Endothelial cell of umbilical vein (primary cell): ENCODE measurements at regions not wholly inside any gene's neighbourhood (a gene's known extent, or its start where the extent isn't known, plus 50 kb on each side); places are given as distances from the start of the nearest gene placed in this dataset.

Source experiments
- EZH2 ChIP-seq: IDR thresholded peaks from 2 replicates; pipeline ENCODE4 v1.6.1; 2012; ENCODE audit warnings: borderline replicate concordance, low read depth, mild to moderate bottlenecking, moderate library complexity, low read length, inconsistent platforms; ENCODE audit not compliant: severe bottlenecking
- GATA2 ChIP-seq: IDR thresholded peaks from 2 replicates; pipeline ENCODE4 v1.7.0; 2011; ENCODE audit warnings: low read depth, mild to moderate bottlenecking, moderate library complexity, mixed read lengths, low read length; ENCODE audit not compliant: insufficient read length, insufficient read depth
- POLR2A ChIP-seq: IDR thresholded peaks from 2 replicates; pipeline ENCODE4 v1.6.1; 2012; ENCODE audit warnings: low read depth, mild to moderate bottlenecking, control low read depth, low read length
- POLR2AphosphoS5 ChIP-seq: IDR thresholded peaks from 2 replicates; pipeline ENCODE4 v1.6.1; 2012; ENCODE audit warnings: low read depth, mild to moderate bottlenecking, control low read depth, low read length, moderate library complexity; ENCODE audit not compliant: insufficient read depth
- TF ChIP-seq, protein P1 (sequence below), 2 donors: IDR thresholded peaks; 1 replicate in 1 of 2; 2 replicates in 1 of 2; pipeline ENCODE4 v1.5.1; 2011; ENCODE audit warnings: low read length in 2 of 2, mild to moderate bottlenecking in 2 of 2, moderate library complexity in 2 of 2, control low read depth in 1 of 2, inconsistent platforms in 1 of 2, low read depth in 1 of 2; ENCODE audit not compliant: insufficient read depth in 1 of 2; ENCODE audit errors: extremely low read depth in 1 of 2
- TF ChIP-seq, protein P2 (sequence below): IDR thresholded peaks from 2 replicates; pipeline ENCODE4 v1.6.1; 2011; ENCODE audit not compliant: insufficient read depth, insufficient read length

DNA sequence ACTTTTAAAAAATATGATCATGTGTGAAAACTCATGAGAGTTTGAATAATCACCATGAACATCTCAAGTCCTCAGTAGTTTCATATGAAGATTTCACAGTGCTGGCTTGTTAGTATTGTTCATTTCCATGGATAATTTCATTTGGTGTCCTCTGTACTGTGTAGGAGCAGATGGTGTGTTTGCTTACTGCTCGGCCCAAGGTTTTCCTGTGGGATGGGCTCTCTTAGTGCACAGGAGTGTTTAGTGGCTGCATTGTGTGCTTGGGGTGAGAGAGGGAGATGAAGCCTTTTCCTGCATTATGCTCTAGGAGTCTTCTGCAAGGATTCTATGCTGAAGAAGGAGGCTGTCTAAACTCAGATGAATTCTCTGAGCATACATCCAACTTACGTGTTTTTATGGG, 270.6 kb downstream of the SOCS6 start:
- TF ChIP-seq, protein P1, sequence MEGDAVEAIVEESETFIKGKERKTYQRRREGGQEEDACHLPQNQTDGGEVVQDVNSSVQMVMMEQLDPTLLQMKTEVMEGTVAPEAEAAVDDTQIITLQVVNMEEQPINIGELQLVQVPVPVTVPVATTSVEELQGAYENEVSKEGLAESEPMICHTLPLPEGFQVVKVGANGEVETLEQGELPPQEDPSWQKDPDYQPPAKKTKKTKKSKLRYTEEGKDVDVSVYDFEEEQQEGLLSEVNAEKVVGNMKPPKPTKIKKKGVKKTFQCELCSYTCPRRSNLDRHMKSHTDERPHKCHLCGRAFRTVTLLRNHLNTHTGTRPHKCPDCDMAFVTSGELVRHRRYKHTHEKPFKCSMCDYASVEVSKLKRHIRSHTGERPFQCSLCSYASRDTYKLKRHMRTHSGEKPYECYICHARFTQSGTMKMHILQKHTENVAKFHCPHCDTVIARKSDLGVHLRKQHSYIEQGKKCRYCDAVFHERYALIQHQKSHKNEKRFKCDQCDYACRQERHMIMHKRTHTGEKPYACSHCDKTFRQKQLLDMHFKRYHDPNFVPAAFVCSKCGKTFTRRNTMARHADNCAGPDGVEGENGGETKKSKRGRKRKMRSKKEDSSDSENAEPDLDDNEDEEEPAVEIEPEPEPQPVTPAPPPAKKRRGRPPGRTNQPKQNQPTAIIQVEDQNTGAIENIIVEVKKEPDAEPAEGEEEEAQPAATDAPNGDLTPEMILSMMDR (IDR thresholded peaks at IDR 0.05; ENCODE audit: extremely low read depth in 1 of 2, insufficient read depth in 1 of 2, low read depth in 1 of 2, low read length in 2 of 2) = no peak
- TF ChIP-seq POLR2A (no peak), EZH2 (no peak), POLR2AphosphoS5 (no peak), GATA2 (no peak)
- TF ChIP-seq, protein P2, sequence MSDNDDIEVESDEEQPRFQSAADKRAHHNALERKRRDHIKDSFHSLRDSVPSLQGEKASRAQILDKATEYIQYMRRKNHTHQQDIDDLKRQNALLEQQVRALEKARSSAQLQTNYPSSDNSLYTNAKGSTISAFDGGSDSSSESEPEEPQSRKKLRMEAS = no peak
